Cerebellar cortex (tissue), 1 donor: ENCODE measurements at regions not wholly inside any gene's neighbourhood (a gene's known extent, or its start where the extent isn't known, plus 50 kb on each side); places are given as distances from the start of the nearest gene placed in this dataset.
"Not testable (repeated sequence)": the region's sequence is repeated elsewhere in the genome, so short reads cannot be mapped to it uniquely, and the experiment has no call there.

Experiments used
- DNase-seq: peaks from one replicate; pipeline ENCODE4 v3.0.0-alpha.2; 2015; ENCODE audit warnings: low spot score

DNA sequence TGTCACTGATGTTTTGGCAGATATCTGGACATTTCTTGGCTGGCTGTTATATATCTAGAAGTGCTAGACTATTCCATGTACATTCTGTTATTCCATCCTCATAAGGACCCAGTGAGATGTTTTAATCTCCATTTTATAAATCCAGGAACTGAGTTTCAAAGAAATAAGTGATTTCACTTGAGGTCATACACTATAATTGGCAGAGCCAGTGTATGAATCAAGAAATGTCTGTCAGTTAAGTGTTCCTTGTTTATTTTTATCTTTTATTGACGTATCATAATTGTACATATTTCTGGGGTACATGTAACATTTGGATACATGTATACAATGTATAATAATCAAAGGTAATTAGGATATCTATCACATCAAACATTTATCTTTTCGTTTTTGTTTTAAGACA, 338.3 kb upstream of the KLF4 start:
- DNase-seq = no peak

DNA sequence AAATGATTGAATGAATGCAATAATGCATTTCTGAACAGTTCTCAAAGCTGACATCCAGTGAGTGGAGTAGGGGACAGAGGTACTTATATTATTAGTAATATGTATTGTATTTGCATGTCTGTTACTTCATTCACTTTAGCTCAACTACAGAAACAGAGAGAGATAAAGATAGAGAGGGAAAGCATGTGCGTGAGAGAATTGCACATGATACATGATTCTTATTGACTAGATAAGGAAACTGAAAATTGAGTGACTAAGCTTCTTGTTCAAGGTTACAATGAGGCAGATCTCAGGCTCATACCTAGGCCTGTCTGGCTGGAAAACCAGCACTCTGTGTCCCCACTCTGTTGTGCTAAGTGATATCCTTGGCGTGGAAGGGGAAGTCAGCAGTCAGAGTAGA, 337.7 kb upstream of the KLF4 start:
- DNase-seq = no peak

DNA sequence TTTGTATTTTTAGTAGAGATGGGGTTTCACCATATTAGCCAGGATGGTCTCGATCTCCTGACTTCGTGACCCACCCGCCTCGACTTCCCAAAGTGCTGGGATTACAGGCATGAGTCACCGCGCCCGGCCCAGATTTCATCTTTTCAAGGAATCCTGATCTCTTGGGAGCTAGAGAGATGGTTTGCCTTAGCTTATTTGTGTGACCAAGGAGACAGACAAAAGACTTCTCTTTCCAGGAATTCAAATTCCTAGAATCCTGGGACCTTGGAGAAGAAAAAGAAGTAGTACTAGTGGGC, 337.1 kb upstream of the KLF4 start:
- not testable (repeated sequence) for DNase-seq

- DNase-seq = no peak
These were observed 335.0 kb upstream of the KLF4 start for GRCh38 chr9:107824556-107824955.

- DNase-seq = no peak
These were observed 330.4 kb upstream of the KLF4 start for GRCh38 chr9:107819772-107820565.

DNA sequence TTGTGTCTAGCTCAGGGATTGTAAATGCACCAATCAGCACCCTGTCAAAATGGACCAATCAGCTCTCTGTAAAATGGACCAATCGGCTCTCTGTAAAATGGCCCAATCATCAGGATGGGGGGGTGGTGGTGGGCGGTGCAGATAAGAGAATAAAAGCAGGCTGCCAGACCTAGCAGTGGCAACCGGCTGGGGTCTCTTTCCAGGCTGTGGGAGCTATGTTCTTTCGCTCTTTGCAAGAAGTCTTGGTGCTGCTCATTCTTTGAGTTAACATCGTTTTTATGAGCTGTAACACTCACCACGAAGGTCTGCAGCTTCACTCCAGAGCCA, 328.9 kb upstream of the KLF4 start:
- DNase-seq = not testable (repeated sequence)

GRCh38 chr9:107817595-107818502, 328.3 kb upstream of the KLF4 start:
- not testable (repeated sequence) for DNase-seq

- no peak for DNase-seq
These were observed 327.0 kb upstream of the KLF4 start for GRCh38 chr9:107816561-107817021.

DNA sequence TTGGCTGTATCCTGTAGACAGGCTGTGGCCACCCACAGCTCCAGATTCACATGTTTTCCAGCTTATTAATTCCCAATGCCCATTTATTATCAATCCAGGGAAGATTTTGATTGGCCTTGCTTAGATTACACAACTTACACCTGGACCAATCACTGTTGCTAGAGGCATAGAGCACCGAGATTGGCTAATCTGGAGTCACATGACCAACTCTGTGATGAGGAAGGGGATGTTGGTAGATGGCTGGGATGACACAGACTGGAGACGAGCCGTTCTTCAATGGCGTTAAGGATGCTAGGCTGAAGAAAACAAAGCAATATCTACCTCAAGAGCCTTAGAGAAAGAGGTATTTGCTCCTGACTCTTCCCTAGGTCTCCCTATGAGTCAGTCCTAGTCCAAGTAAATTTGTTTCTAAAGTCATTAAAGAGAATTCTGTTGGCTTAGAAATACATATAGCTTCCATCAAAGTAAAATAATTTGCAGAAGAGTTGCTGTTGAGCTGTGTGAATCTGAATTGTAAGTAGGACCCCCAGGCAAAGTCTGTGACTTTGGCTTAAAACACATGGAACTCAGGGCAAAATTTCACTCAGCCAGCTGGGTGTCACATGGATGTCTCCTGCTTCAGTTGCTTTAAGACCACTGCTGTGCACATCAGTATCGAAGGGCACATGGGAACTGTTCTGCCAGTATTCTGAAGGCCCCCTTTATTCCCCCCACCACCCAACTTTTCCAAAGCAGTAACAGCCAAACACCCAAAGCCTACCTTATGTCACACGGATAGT, 326.4 kb upstream of the KLF4 start:
- DNase-seq = no peak

DNA sequence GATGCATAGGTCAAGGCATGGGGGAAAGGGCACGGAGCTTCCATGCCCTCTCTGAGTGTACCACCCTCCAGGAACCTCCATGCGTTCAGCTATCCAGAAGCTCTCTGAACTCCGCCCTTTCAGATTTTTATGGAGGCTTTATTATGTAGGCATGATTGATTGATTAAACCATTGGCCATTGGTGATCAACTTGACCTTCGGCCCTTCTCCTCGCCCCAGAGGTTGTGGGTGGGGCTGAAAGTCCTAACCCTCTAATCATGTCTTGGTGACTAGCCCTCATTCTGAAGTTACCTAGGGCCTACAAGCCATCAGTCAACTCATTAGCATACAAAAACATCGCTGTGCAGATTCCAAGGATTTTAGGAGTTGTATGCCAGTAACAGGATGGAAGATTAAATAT, 323.7 kb upstream of the KLF4 start:
- no peak for DNase-seq

DNA sequence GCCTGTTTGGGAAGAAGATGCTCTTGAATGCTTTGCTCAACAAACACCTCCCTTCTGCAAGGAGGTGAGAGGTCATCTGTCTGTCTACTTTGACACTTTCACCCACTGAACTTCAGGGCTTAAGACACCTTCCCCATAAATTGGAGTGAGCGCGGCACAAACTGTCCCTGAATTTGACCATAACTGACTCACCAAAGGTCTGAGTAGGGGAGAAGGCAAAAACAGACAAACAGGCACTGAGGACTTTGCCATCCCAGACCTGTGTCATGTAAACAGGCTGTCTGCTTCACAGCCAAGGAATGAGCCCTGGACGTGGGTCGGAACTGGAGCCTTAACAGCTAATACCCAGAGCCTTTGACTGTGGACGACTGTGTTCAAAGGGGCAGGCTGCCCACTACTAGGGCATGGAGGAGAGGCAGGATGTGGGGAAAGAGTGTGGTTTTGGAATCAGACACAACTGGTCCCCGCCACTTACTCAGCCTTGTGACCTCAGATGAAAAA, 320.9 kb upstream of the KLF4 start:
- DNase-seq = no peak

- no peak for DNase-seq
These were observed 320.4 kb upstream of the KLF4 start for GRCh38 chr9:107809871-107810460.

GRCh38 chr9:107807183-107807582, 317.6 kb upstream of the KLF4 start:
- DNase-seq = no peak

DNA sequence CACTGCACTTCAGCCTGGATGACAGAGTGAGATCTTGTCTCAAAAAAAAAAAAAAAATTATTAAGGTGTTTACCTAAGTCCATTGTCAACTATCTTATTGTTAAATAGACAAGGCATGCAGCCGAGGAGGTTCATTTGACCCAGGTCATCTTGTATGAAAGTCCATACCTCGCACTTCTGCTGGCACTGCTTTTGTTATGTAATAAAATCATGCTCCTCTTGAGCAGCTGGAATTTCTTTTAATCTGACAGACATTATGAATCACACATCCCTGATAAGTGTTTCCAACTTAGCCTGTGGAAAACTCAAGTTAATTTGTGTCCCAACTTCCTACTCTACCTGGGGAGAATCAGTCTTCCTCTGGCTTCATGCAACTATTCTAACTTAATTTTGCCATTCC, 315.6 kb upstream of the KLF4 start:
- DNase-seq = no peak

- DNase-seq = no peak
These were observed 304.7 kb upstream of the KLF4 start for GRCh38 chr9:107794259-107794658.

- DNase-seq = no peak
These were observed 304.0 kb upstream of the KLF4 start for GRCh38 chr9:107793541-107793940.

GRCh38 chr9:107792596-107792995, 303.0 kb upstream of the KLF4 start:
- no peak for DNase-seq

- DNase-seq = no peak
These were observed 302.4 kb upstream of the KLF4 start for GRCh38 chr9:107792006-107792405.

- no peak for DNase-seq
These were observed 299.6 kb upstream of the KLF4 start for GRCh38 chr9:107789001-107789700.

- DNase-seq = no peak
These were observed 297.0 kb upstream of the KLF4 start for GRCh38 chr9:107786561-107786960.

- DNase-seq = no peak
These were observed 294.8 kb upstream of the KLF4 start for GRCh38 chr9:107784235-107784958.
